ENCODE measurements at regions not wholly inside any gene's neighbourhood (a gene's known extent, or its start where the extent isn't known, plus 50 kb on each side); places are given as distances from the start of the nearest gene placed in this dataset.

DNA sequence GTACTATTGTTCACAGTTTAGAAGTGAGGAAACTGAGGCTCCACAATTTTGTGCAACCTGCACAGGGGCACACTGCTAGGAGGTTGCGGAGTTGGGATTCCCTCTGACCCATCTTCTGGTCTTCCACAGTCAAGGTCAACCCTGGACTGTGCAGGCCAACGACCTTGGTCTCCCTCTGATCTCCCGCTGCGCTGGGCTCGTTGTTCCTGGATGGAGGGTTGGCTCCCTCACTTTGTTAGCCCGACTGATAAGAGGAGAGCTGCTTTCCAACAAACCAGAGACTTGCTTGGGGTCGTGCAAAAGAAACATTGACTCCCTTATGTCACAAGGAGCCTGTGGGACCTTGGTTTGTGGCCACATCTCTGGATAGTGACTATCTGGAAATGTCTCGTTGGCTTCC is 187.6 kb downstream of the MYCN start:
- TF ChIP-seq ZNF37A (tag by site-specific recombination; IDR thresholded peaks at IDR 0.05) (no peak), ZNF433 (tag by site-specific recombination; IDR thresholded peaks at IDR 0.05; ENCODE audit: low read depth) (no peak), ZNF19 (tag by site-specific recombination; IDR thresholded peaks at IDR 0.05; ENCODE audit: low read depth) (no peak), ZNF311 (tag by site-specific recombination; IDR thresholded peaks at IDR 0.05; ENCODE audit: borderline replicate concordance) (no peak)
- no peaks in the 10 kb centered on the region for H3K4me1 ChIP-seq (ENCODE audit: control insufficient read depth, insufficient read depth, low read length)
- H3K9me3 ChIP-seq (ENCODE audit: control insufficient read depth, insufficient read depth, low read depth, low read length), result no peaks in the 10 kb centered on the region
- no peak overlapping the region for H3K27ac ChIP-seq (ENCODE audit: extremely low read depth, low read depth, low read length)
- H3K36me3 ChIP-seq (ENCODE audit: control insufficient read depth in 2 of 2, insufficient read depth in 1 of 2, low read length in 2 of 2), result no peaks in the 10 kb centered on the region
- CTCF ChIA-PET, result no interaction called here
- H3K4me3 ChIP-seq (ENCODE audit: low read depth, low read length), result no peak overlapping the region
- POLR2A ChIA-PET, result no interaction called here

DNA sequence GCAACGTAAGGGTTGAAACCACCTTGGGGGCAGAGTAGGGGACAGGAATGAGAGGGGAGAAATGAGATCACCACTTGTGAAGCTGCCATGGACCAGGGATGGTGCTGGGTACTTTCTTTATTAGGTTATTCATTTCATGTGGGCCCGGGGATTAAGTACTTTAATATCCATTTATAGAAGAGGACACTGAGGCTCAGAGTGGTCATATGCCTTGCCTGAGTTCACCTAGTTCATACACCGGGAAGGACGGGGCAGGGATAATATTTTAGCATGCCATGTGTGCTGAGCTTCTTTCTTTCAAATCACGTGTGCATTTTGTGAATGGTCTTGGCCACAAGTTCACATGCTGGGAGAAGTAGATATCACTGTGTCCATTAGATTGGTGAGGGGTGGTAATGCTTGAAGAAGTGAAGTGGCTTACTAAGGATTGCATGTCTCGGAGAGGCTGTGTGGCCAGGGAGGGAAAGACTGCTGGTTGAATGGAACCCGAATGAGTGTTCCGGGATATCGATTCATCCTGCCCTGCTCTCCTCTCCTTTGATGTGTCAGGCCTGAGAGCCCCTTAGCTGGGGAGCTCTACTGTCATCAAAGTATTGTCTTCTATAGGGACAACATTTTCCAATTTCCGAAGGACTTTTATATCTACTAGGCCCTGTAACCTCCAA is 187.1 kb downstream of the MYCN start:
- Histone ChIP-seq H3K4me1 (ENCODE audit: control insufficient read depth, insufficient read depth, low read length) (no peaks in the 10 kb centered on the region), H3K9me3 (ENCODE audit: control insufficient read depth, insufficient read depth, low read depth, low read length) (no peaks in the 10 kb centered on the region), H3K27ac (ENCODE audit: extremely low read depth, low read depth, low read length) (no peak overlapping the region), H3K36me3 (ENCODE audit: control insufficient read depth in 2 of 2, insufficient read depth in 1 of 2, low read length in 2 of 2) (no peaks in the 10 kb centered on the region), H3K4me3 (ENCODE audit: low read depth, low read length) (no peak overlapping the region)
- ChIA-PET CTCF (interaction anchor here (1.0 kb wide), 1 partner anchor 188 kb away, joined by 4 read pairs; no protein-coding TSS in a partner anchor), POLR2A (no interaction called here)
- TF ChIP-seq, protein P1, sequence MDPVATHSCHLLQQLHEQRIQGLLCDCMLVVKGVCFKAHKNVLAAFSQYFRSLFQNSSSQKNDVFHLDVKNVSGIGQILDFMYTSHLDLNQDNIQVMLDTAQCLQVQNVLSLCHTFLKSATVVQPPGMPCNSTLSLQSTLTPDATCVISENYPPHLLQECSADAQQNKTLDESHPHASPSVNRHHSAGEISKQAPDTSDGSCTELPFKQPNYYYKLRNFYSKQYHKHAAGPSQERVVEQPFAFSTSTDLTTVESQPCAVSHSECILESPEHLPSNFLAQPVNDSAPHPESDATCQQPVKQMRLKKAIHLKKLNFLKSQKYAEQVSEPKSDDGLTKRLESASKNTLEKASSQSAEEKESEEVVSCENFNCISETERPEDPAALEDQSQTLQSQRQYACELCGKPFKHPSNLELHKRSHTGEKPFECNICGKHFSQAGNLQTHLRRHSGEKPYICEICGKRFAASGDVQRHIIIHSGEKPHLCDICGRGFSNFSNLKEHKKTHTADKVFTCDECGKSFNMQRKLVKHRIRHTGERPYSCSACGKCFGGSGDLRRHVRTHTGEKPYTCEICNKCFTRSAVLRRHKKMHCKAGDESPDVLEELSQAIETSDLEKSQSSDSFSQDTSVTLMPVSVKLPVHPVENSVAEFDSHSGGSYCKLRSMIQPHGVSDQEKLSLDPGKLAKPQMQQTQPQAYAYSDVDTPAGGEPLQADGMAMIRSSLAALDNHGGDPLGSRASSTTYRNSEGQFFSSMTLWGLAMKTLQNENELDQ (tag by site-specific recombination; IDR thresholded peaks at IDR 0.05; ENCODE audit: low read depth), result no peak
- TF ChIP-seq MYNN (tag by site-specific recombination; IDR thresholded peaks at IDR 0.05; ENCODE audit: borderline replicate concordance), result no peak
- no peak for TF ChIP-seq ZNF302 (tag by site-specific recombination; IDR thresholded peaks at IDR 0.05; ENCODE audit: low read depth)
- TF ChIP-seq, protein P2, sequence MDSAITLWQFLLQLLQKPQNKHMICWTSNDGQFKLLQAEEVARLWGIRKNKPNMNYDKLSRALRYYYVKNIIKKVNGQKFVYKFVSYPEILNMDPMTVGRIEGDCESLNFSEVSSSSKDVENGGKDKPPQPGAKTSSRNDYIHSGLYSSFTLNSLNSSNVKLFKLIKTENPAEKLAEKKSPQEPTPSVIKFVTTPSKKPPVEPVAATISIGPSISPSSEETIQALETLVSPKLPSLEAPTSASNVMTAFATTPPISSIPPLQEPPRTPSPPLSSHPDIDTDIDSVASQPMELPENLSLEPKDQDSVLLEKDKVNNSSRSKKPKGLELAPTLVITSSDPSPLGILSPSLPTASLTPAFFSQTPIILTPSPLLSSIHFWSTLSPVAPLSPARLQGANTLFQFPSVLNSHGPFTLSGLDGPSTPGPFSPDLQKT (IDR thresholded peaks at IDR 0.05; ENCODE audit: borderline replicate concordance, low read depth, low read length), result no peak
- no peak for TF ChIP-seq PRDM6 (tag by site-specific recombination; IDR thresholded peaks at IDR 0.05)
- TF ChIP-seq ZNF433 (tag by site-specific recombination; IDR thresholded peaks at IDR 0.05; ENCODE audit: low read depth), result no peak

DNA sequence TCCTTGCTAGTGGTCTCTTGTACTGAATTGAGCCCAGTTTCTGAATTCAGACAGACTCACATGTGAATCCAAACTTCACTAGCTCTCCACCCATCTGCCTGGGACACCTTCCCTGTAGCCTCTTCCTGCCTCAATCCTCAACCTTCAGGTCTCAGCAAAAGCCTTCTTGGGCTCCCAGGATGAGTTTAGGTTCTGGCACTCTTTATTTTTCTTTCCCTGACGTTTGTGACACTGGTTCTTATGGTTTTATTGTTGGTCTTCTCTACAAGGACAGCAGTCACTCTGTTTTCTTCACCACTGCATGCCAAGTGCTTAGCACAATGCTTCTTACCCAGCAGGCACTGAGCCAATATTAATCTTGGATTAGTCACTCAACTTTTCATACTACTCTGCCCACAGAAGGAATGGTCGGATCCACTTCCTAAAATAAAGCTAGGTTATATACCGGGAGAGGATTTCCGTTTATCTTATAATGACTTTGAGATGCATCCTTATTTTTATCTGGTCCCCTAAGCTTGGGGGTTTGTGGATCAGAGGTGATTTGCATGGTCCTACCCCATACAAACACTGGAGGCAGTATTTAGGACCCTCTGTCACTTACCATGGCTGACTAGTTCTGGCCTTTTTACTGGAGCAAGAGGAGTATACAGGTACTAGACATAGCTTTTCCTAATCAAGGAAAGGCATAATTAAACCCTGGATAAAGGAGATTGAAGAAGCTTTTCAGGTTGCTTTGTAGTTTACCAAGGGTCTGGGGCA is 186.3 kb downstream of the MYCN start:
- Histone ChIP-seq H3K36me3 (ENCODE audit: control insufficient read depth in 2 of 2, insufficient read depth in 1 of 2, low read length in 2 of 2) (no peaks in the 10 kb centered on the region), H3K4me1 (ENCODE audit: control insufficient read depth, insufficient read depth, low read length) (no peaks in the 10 kb centered on the region), H3K27ac (ENCODE audit: extremely low read depth, low read depth, low read length) (no peak overlapping the region), H3K4me3 (ENCODE audit: low read depth, low read length) (no peak overlapping the region), H3K9me3 (ENCODE audit: control insufficient read depth, insufficient read depth, low read depth, low read length) (no peaks in the 10 kb centered on the region)
- POLR2A ChIA-PET, result no interaction called here
- CTCF ChIA-PET, result interaction anchor here (1.0 kb wide), 1 partner anchor 187 kb away, joined by 4 read pairs; no protein-coding TSS in a partner anchor
- TF ChIP-seq, protein P3, sequence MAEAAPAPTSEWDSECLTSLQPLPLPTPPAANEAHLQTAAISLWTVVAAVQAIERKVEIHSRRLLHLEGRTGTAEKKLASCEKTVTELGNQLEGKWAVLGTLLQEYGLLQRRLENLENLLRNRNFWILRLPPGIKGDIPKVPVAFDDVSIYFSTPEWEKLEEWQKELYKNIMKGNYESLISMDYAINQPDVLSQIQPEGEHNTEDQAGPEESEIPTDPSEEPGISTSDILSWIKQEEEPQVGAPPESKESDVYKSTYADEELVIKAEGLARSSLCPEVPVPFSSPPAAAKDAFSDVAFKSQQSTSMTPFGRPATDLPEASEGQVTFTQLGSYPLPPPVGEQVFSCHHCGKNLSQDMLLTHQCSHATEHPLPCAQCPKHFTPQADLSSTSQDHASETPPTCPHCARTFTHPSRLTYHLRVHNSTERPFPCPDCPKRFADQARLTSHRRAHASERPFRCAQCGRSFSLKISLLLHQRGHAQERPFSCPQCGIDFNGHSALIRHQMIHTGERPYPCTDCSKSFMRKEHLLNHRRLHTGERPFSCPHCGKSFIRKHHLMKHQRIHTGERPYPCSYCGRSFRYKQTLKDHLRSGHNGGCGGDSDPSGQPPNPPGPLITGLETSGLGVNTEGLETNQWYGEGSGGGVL (tag by site-specific recombination; IDR thresholded peaks at IDR 0.05), result no peak
- TF ChIP-seq ZFP69B (tag by site-specific recombination; IDR thresholded peaks at IDR 0.05), result no peak
- no peak for TF ChIP-seq ZNF561 (tag by site-specific recombination; IDR thresholded peaks at IDR 0.05; ENCODE audit: borderline replicate concordance)
- TF ChIP-seq, protein P4, sequence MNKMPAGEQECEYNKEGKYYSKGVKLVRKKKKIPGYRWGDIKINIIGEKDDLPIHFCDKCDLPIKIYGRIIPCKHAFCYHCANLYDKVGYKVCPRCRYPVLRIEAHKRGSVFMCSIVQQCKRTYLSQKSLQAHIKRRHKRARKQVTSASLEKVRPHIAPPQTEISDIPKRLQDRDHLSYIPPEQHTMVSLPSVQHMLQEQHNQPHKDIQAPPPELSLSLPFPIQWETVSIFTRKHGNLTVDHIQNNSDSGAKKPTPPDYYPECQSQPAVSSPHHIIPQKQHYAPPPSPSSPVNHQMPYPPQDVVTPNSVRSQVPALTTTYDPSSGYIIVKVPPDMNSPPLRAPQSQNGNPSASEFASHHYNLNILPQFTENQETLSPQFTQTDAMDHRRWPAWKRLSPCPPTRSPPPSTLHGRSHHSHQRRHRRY (tag by site-specific recombination; IDR thresholded peaks at IDR 0.05), result no peak
- TF ChIP-seq, protein P5, sequence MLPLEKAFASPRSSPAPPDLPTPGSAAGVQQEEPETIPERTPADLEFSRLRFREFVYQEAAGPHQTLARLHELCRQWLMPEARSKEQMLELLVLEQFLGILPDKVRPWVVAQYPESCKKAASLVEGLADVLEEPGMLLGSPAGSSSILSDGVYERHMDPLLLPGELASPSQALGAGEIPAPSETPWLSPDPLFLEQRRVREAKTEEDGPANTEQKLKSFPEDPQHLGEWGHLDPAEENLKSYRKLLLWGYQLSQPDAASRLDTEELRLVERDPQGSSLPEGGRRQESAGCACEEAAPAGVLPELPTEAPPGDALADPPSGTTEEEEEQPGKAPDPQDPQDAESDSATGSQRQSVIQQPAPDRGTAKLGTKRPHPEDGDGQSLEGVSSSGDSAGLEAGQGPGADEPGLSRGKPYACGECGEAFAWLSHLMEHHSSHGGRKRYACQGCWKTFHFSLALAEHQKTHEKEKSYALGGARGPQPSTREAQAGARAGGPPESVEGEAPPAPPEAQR (tag by site-specific recombination; IDR thresholded peaks at IDR 0.05), result no peak
- no peak for TF ChIP-seq HOXD13 (CRISPR knock-in tag; IDR thresholded peaks at IDR 0.05; ENCODE audit: borderline replicate concordance)
- no peak for TF ChIP-seq ZNF239 (tag by site-specific recombination; IDR thresholded peaks at IDR 0.05)
- no peak for TF ChIP-seq ZNF580 (tag by site-specific recombination; IDR thresholded peaks at IDR 0.05)
